Kidney glomerular epithelial cell (primary cell): ENCODE measurements at regions not wholly inside any gene's neighbourhood (a gene's known extent, or its start where the extent isn't known, plus 50 kb on each side); places are given as distances from the start of the nearest gene placed in this dataset.
"Not testable (repeated sequence)": the region's sequence is repeated elsewhere in the genome, so short reads cannot be mapped to it uniquely, and the experiment has no call there.

Experiments used
- DNase-seq: peaks from one replicate; lab custom pipeline; 2025; lab: John Stamatoyannopoulos, UW

GRCh38 chr10:50999163-50999562 is 75.1 kb upstream of the PRKG1 start:
- no peak for DNase-seq

GRCh38 chr10:51000164-51000563 is 74.1 kb upstream of the PRKG1 start:
- no peak for DNase-seq

- DNase-seq = no peak
These were observed 73.3 kb upstream of the PRKG1 start for GRCh38 chr10:51000976-51001375.

GRCh38 chr10:51001587-51001986 is 72.7 kb upstream of the PRKG1 start:
- no peak for DNase-seq

- DNase-seq = no peak
These were observed 71.8 kb upstream of the PRKG1 start for GRCh38 chr10:51002469-51002868.

- DNase-seq = no peak
These were observed 69.5 kb upstream of the PRKG1 start for GRCh38 chr10:51004776-51005175.

GRCh38 chr10:51005551-51005950 is 68.7 kb upstream of the PRKG1 start:
- no peak for DNase-seq

- no peak for DNase-seq
These were observed 67.6 kb upstream of the PRKG1 start for GRCh38 chr10:51006686-51007085.

- no peak for DNase-seq
These were observed 66.5 kb upstream of the PRKG1 start for GRCh38 chr10:51007781-51008180.

GRCh38 chr10:51008346-51008745 is 65.9 kb upstream of the PRKG1 start:
- no peak for DNase-seq

GRCh38 chr10:51010977-51011376 is 63.3 kb upstream of the PRKG1 start:
- DNase-seq = peak; percentile 49

- DNase-seq = no peak
These were observed 62.2 kb upstream of the PRKG1 start for GRCh38 chr10:51012073-51012472.

GRCh38 chr10:51014680-51015389 is 59.5 kb upstream of the PRKG1 start:
- DNase-seq = no peak

GRCh38 chr10:51015390-51015754 is 58.9 kb upstream of the PRKG1 start:
- not testable (repeated sequence) for DNase-seq

- no peak for DNase-seq
These were observed 54.1 kb upstream of the PRKG1 start for GRCh38 chr10:51020200-51020599.

GRCh38 chr10:51022933-51023585 is 51.2 kb upstream of the PRKG1 start:
- DNase-seq = no peak

GRCh38 chr10:51023636-51024035 is 50.7 kb upstream of the PRKG1 start:
- DNase-seq = no peak
